ENCODE measurements at regions not wholly inside any gene's neighbourhood (a gene's known extent, or its start where the extent isn't known, plus 50 kb on each side); places are given as distances from the start of the nearest gene placed in this dataset.

DNA sequence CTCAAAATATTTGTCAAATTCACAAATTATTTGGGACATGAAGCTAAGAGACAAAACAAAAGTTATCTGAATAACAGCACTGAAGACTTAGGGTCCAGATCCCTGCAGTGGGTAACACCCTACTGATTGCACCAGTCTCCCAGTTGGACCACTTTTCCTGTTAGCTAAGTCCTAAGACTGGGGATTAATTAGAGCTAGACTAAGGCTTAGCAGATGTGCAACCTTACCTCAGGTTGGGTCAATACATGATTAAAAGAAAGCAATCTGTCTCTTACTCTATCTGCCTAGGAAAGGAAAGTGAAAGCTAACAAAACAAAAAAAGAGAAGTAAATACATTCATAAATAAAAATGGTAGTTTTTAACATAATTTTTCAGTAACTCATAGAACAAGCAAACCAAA, 737.2 kb upstream of the CHRM3 start:
- H3K27me3 ChIP-seq, result no peaks in the 10 kb centered on the region
- no peak for TF ChIP-seq CTCF (IDR thresholded peaks at IDR 0.05)

DNA sequence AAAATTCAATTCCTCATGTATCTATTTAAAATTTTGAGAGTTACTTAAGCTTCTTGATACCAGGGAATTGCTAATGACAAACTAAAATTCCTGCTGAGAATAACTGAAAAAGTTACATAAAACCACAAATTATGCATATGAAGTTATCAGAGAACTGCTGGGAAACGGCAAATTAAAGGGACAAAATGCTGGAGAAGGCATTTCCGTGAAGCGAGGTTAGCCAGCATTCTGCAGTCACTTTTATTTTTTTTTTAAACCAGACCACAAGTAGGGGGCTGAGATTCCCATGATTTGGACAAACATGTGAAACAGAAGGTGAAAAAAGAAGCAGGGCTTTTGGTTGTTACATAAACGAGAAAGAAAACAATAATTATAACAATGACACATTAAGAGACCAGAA, 737.6 kb upstream of the CHRM3 start:
- no peak for TF ChIP-seq CTCF (IDR thresholded peaks at IDR 0.05)
- Histone ChIP-seq H3K27me3 (no peaks in the 10 kb centered on the region), H3K4me3 (no peak overlapping the region), H3K27ac (no peak overlapping the region), H3K9me3 (peaks cover 0 to 13% (median 0%) of the 10 kb centered on the region in 11 donors), H3K36me3 (no peaks in the 10 kb centered on the region), H3K4me1 (no peaks in the 10 kb centered on the region)
- intact Hi-C loops (cut with DNase I), result no loop called here
- ATAC-seq (no peak), DNase-seq (no peak)
- 73 to 84% methylated on average over 4 of the region's 4 CpGs for WGBS, 2 donors

More for the DNA sequence above, 737.2 kb upstream of the CHRM3 start:
- H3K9me3 ChIP-seq, result peaks cover 0 to 13% (median 0%) of the 10 kb centered on the region in 11 donors
- DNase-seq (no peak), ATAC-seq (no peak)
- no peaks in the 10 kb centered on the region for H3K36me3 ChIP-seq
- no peaks in the 10 kb centered on the region for H3K4me1 ChIP-seq
- H3K4me3 ChIP-seq, result no peak overlapping the region
- H3K27ac ChIP-seq, result no peak overlapping the region
- intact Hi-C loops (cut with DNase I), result no loop called here

- DNase-seq (no peak), ATAC-seq (no peak)
- Histone ChIP-seq H3K9me3 (peaks cover 0 to 13% (median 0%) of the 10 kb centered on the region in 11 donors), H3K4me3 (no peak overlapping the region), H3K27ac (no peak overlapping the region), H3K4me1 (no peaks in the 10 kb centered on the region), H3K27me3 (no peaks in the 10 kb centered on the region), H3K36me3 (no peaks in the 10 kb centered on the region)
- intact Hi-C loops (cut with DNase I), result no loop called here
- TF ChIP-seq CTCF (IDR thresholded peaks at IDR 0.05), result no peak
- 78 to 79% methylated on average over 1 of the region's 1 CpG for WGBS, 2 donors
Observed at GRCh38 chr1:238648296-238648695, 738.1 kb upstream of the CHRM3 start.

DNA sequence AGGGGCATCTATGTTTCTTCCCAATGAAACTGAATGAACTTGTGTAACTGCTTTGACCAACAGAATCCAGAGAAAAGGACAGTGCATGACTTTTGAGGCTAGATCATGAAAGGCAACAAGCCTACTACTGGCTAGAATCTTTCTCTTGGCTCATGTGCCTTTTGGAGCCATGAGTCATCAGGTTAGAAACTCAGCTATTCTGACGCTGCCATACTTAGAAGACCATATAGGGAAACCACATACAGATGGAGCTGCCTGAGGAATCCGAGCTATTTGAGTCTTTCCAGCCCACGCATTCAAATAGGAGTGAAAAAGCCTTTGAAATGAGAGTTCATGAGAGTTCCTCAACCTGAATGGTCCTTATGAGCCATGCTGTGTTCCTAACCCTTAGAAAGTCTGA, 738.5 kb upstream of the CHRM3 start:
- 28 to 32% methylated on average over 3 of the region's 3 CpGs for WGBS, 2 donors
- no peak overlapping the region for H3K27ac ChIP-seq
- ATAC-seq, result no peak

More for the DNA sequence above, 738.5 kb upstream of the CHRM3 start:
- DNase-seq, result no peak
- peaks cover 0 to 13% (median 0%) of the 10 kb centered on the region in 11 donors for H3K9me3 ChIP-seq
- TF ChIP-seq CTCF (IDR thresholded peaks at IDR 0.05), result no peak
- intact Hi-C loops (cut with DNase I), result no loop called here
- no peaks in the 10 kb centered on the region for H3K36me3 ChIP-seq
- no peaks in the 10 kb centered on the region for H3K27me3 ChIP-seq
- no peak overlapping the region for H3K4me3 ChIP-seq
- H3K4me1 ChIP-seq, result no peaks in the 10 kb centered on the region

All from heart right ventricle (tissue), 16 donors.